ENCODE measurements at regions not wholly inside any gene's neighbourhood (a gene's known extent, or its start where the extent isn't known, plus 50 kb on each side); places are given as distances from the start of the nearest gene placed in this dataset.

DNA sequence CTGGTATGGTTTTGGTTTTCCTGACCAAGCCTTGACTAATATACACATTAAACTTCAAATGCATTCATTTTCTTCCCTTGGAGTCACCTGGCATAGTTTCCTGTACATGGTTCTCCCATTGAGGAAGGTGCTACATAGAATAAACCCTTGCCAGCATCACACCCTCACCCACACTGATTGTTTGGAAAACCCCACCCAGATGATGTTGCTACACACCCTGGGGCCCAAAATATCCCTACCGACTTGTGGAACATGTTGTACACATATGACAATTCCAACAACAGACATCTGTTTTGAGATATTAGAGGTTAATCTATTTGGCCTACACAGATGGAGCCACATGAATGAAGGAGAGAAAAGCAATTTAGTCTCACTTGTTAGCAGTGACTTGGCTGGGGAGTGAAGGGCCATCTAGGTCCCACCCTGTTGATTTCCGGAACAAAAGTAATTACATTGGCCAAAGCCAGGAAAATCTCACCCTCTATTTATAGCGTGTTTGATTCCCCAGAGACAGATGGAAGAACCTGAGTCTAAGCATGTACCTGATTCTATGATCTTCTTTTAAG is 606.0 kb upstream of the BTBD3 start:
- H3K4me1 ChIP-seq = no peaks in the 10 kb centered on the region
- no peak overlapping the region for H3K4me3 ChIP-seq
- TF ChIP-seq, protein P1, sequence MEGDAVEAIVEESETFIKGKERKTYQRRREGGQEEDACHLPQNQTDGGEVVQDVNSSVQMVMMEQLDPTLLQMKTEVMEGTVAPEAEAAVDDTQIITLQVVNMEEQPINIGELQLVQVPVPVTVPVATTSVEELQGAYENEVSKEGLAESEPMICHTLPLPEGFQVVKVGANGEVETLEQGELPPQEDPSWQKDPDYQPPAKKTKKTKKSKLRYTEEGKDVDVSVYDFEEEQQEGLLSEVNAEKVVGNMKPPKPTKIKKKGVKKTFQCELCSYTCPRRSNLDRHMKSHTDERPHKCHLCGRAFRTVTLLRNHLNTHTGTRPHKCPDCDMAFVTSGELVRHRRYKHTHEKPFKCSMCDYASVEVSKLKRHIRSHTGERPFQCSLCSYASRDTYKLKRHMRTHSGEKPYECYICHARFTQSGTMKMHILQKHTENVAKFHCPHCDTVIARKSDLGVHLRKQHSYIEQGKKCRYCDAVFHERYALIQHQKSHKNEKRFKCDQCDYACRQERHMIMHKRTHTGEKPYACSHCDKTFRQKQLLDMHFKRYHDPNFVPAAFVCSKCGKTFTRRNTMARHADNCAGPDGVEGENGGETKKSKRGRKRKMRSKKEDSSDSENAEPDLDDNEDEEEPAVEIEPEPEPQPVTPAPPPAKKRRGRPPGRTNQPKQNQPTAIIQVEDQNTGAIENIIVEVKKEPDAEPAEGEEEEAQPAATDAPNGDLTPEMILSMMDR (IDR thresholded peaks at IDR 0.05) = no peak
- no peak for TF ChIP-seq POLR2A (IDR thresholded peaks at IDR 0.05)
- H3K9me3 ChIP-seq = no peaks in the 10 kb centered on the region
- H3K36me3 ChIP-seq = no peaks in the 10 kb centered on the region
- no peaks in the 10 kb centered on the region for H3K27me3 ChIP-seq
- H3K27ac ChIP-seq = no peak overlapping the region
- DNase-seq = no peak

DNA sequence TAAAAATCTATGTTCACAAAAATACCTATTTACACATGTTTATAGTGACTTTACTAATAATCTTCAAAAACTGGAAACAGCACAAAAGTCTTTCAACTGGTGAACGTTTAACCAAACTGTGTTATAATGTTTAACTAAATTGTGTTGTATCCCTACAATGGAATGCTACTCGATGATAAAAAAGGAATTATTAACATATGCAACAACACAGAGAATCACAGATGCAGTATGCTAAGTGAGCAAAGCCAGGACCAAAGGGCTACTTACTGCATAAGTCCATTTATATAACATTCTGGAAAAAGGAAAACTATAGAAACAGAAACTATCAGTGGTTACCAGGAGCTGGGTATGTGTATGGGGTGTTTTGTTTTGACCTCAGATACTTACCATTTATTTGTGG is 602.2 kb upstream of the BTBD3 start:
- Histone ChIP-seq H3K36me3 (no peaks in the 10 kb centered on the region), H3K4me1 (no peaks in the 10 kb centered on the region), H3K9me3 (no peaks in the 10 kb centered on the region), H3K4me3 (no peak overlapping the region), H3K27ac (no peak overlapping the region), H3K27me3 (no peaks in the 10 kb centered on the region)
- TF ChIP-seq POLR2A (IDR thresholded peaks at IDR 0.05) = no peak
- TF ChIP-seq, protein P1 (IDR thresholded peaks at IDR 0.05) = no peak
- no peak for DNase-seq

DNA sequence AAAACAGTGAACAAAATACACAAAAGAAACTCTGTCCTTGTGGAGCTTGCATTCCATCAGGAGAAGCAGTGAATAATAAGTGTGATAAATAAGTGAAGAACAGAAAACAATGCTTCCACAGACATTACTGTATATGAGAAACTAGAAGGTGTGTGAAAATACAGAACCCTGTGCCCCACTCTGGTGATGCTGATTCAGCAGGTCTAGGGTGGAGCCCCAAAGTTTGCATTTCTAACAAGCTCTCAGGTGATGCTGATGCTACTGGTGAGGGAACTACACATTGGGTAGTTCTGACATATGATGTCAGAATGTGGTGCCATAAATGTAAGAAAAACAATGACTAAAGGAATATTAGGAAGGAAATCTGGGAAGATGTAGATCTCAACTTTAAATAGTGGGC is 601.4 kb upstream of the BTBD3 start:
- TF ChIP-seq, protein P1 (IDR thresholded peaks at IDR 0.05) = no peak
- no peak for TF ChIP-seq POLR2A (IDR thresholded peaks at IDR 0.05)
- H3K9me3 ChIP-seq = no peaks in the 10 kb centered on the region
- H3K36me3 ChIP-seq = no peaks in the 10 kb centered on the region
- H3K4me1 ChIP-seq = no peaks in the 10 kb centered on the region
- no peak overlapping the region for H3K27ac ChIP-seq
- no peaks in the 10 kb centered on the region for H3K27me3 ChIP-seq
- no peak for DNase-seq
- no peak overlapping the region for H3K4me3 ChIP-seq

DNA sequence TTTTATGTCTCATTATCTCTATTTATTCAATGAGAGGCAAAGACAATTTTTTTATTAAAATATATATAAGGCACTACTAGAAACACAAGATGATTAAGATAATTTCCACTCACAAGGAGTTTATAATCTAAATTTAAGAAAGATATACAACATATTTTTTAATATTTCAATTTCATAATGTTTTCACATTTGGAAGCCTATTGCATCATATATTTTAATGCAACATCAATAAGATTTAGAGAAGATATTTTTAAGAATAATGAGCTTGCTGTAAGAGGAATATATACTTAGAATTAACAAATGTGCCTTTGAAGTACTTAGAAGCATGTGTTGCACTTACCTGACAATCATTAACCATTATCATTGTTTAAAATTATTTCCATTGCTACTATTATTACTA is 597.7 kb upstream of the BTBD3 start:
- TF ChIP-seq POLR2A (IDR thresholded peaks at IDR 0.05) = no peak
- TF ChIP-seq, protein P1 (IDR thresholded peaks at IDR 0.05) = no peak
- Histone ChIP-seq H3K4me1 (no peaks in the 10 kb centered on the region), H3K4me3 (no peak overlapping the region), H3K27me3 (no peaks in the 10 kb centered on the region), H3K9me3 (no peaks in the 10 kb centered on the region), H3K27ac (no peak overlapping the region), H3K36me3 (no peaks in the 10 kb centered on the region)
- DNase-seq = no peak

DNA sequence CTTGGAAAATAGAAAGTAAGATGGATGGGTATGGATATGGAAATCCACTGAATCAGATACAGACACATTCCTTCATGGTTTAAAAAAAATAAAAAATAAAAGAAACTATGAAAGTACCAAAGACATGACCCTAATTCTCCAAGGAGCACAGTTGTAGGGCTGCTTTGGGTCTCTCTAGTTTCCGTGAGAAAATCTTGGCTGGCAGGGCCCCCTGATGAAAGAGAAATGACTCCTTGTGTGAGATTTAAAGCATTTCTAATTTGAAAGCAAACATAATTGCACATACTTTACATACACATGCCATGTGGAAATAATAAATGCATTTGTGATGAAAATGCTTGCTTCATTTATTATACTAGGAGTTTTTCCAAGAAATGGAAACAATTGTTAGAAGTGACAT is 593.9 kb upstream of the BTBD3 start:
- Histone ChIP-seq H3K36me3 (no peaks in the 10 kb centered on the region), H3K27me3 (no peaks in the 10 kb centered on the region), H3K9me3 (no peaks in the 10 kb centered on the region), H3K4me3 (no peak overlapping the region), H3K27ac (no peak overlapping the region), H3K4me1 (no peaks in the 10 kb centered on the region)
- no peak for DNase-seq
- TF ChIP-seq, protein P1 (IDR thresholded peaks at IDR 0.05) = no peak
- no peak for TF ChIP-seq POLR2A (IDR thresholded peaks at IDR 0.05)

DNA sequence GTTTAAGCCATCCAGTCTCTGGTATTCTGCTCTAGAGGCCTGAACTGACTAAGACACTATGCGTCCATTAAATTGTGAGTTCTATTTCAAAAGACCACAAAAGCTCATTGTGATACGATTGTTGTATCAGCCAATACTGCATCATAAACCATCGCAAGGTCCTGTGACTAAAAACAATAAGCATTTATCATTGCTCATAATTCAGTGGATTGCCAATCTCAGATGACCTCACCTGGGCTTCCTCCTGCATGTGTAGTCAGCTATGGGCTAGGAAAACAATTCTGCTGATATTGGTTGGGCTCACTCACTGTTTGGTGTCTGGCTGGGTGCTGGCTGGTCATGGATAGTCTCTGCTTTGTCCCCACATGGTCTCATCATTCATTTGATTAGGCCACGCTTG is 592.7 kb upstream of the BTBD3 start:
- no peak overlapping the region for H3K27ac ChIP-seq
- no peaks in the 10 kb centered on the region for H3K9me3 ChIP-seq
- H3K36me3 ChIP-seq = no peaks in the 10 kb centered on the region
- TF ChIP-seq POLR2A (IDR thresholded peaks at IDR 0.05) = no peak
- TF ChIP-seq, protein P1 (IDR thresholded peaks at IDR 0.05) = no peak
- no peak for DNase-seq
- H3K27me3 ChIP-seq = no peaks in the 10 kb centered on the region
- H3K4me1 ChIP-seq = no peaks in the 10 kb centered on the region
- H3K4me3 ChIP-seq = no peak overlapping the region

Data from Peyer's patch (tissue), 4 donors.